ENCODE measurements at regions not wholly inside any gene's neighbourhood (a gene's known extent, or its start where the extent isn't known, plus 50 kb on each side); places are given as distances from the start of the nearest gene placed in this dataset.

DNA sequence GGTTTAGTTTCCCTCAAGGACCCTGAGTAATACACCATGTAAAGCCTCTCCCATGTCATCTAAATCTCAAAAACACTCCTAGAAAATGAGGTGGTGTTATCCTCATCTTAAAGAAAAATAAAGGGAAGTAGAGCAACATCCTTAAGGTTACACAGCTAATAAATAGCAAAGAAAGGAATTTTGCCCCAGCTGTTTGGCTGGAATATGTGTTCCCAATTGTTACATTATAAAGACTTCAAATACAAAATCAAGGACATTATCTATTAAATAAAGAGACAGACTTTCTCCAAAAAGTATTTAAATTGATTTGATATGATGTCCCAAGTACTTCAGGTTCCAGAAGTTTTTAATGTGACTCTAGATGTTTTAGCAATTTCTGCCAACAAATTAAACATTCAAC, 57.9 kb upstream of the IL15 start:
- TF ChIP-seq, protein P1, sequence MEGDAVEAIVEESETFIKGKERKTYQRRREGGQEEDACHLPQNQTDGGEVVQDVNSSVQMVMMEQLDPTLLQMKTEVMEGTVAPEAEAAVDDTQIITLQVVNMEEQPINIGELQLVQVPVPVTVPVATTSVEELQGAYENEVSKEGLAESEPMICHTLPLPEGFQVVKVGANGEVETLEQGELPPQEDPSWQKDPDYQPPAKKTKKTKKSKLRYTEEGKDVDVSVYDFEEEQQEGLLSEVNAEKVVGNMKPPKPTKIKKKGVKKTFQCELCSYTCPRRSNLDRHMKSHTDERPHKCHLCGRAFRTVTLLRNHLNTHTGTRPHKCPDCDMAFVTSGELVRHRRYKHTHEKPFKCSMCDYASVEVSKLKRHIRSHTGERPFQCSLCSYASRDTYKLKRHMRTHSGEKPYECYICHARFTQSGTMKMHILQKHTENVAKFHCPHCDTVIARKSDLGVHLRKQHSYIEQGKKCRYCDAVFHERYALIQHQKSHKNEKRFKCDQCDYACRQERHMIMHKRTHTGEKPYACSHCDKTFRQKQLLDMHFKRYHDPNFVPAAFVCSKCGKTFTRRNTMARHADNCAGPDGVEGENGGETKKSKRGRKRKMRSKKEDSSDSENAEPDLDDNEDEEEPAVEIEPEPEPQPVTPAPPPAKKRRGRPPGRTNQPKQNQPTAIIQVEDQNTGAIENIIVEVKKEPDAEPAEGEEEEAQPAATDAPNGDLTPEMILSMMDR (IDR thresholded peaks at IDR 0.05; ENCODE audit: insufficient read depth, low read depth, low read length), result no peak
- no peak for TF ChIP-seq EZH2 (IDR thresholded peaks at IDR 0.05; ENCODE audit: insufficient read depth, low read length)
